ENCODE measurements at regions not wholly inside any gene's neighbourhood (a gene's known extent, or its start where the extent isn't known, plus 50 kb on each side); places are given as distances from the start of the nearest gene placed in this dataset.

GRCh38 chr5:52043543-52043942, 660.3 kb downstream of the ISL1 start:
- Mint-ChIP-seq H3K4me1 (ENCODE audit: low read depth) (no peaks in the 10 kb centered on the region), H3K4me3 (ENCODE audit: unreplicated experiment) (no peak overlapping the region)

DNA sequence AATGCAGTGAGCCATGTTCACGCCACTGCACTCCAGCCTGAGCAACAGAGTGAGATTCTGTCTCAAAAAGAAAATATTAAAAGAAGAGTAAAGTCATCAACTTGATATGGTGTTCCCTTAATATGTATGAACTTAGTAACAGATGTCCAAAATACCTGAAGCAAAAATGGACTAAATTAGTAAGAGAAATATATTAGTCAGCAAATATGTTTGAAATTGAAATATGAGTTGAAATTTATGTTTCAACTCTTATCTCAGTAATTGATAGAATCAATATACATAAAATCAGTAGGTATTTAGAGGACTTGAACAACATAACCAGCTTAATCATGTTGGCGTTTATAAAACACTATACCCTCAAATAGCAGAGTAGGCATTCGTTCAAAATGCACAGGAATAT, 668.5 kb downstream of the ISL1 start:
- TF ChIP-seq, protein P1, sequence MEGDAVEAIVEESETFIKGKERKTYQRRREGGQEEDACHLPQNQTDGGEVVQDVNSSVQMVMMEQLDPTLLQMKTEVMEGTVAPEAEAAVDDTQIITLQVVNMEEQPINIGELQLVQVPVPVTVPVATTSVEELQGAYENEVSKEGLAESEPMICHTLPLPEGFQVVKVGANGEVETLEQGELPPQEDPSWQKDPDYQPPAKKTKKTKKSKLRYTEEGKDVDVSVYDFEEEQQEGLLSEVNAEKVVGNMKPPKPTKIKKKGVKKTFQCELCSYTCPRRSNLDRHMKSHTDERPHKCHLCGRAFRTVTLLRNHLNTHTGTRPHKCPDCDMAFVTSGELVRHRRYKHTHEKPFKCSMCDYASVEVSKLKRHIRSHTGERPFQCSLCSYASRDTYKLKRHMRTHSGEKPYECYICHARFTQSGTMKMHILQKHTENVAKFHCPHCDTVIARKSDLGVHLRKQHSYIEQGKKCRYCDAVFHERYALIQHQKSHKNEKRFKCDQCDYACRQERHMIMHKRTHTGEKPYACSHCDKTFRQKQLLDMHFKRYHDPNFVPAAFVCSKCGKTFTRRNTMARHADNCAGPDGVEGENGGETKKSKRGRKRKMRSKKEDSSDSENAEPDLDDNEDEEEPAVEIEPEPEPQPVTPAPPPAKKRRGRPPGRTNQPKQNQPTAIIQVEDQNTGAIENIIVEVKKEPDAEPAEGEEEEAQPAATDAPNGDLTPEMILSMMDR (IDR thresholded peaks at IDR 0.05) = no peak
- no peak overlapping the region for H3K27ac Mint-ChIP-seq (ENCODE audit: unreplicated experiment)
- no peaks in the 10 kb centered on the region for H3K36me3 Mint-ChIP-seq (ENCODE audit: low read depth)
- H3K4me1 Mint-ChIP-seq (ENCODE audit: low read depth) = no peaks in the 10 kb centered on the region
- H3K4me3 Mint-ChIP-seq (ENCODE audit: unreplicated experiment) = no peak overlapping the region
- DNase-seq (ENCODE audit: low spot score) = no peak
- H3K9me3 Mint-ChIP-seq (ENCODE audit: low read depth) = no peaks in the 10 kb centered on the region
- H3K27me3 Mint-ChIP-seq (ENCODE audit: low read depth) = peaks cover 2% of the 10 kb centered on the region

More at GRCh38 chr5:52043543-52043942, 660.3 kb downstream of the ISL1 start:
- Mint-ChIP-seq H3K27ac (ENCODE audit: unreplicated experiment) (no peak overlapping the region), H3K9me3 (ENCODE audit: low read depth) (no peaks in the 10 kb centered on the region), H3K27me3 (ENCODE audit: low read depth) (peaks cover 8% of the 10 kb centered on the region), H3K36me3 (ENCODE audit: low read depth) (no peaks in the 10 kb centered on the region)
- DNase-seq (ENCODE audit: low spot score) = no peak
- TF ChIP-seq, protein P1 (IDR thresholded peaks at IDR 0.05) = no peak

DNA sequence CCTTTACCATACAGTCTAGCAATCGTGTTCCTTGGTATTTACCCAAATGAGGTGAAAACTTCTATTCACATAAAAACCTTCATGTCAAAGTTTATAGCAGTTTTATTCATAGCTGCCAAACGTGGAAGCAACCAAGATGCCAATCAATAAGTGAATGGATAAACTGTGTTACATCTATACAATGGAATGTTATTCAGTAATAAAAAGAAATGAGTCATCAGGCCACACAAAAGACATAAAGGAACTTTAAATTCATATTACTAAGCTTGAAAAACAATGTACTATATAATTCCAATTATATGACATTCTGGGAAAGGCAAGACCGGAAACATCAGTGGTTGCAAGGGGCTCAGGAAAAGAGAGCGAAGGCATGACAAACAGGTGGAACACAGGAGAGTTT, 679.9 kb downstream of the ISL1 start:
- Mint-ChIP-seq H3K27ac (ENCODE audit: unreplicated experiment) (no peak overlapping the region), H3K27me3 (ENCODE audit: low read depth) (no peaks in the 10 kb centered on the region), H3K4me1 (ENCODE audit: low read depth) (no peaks in the 10 kb centered on the region), H3K9me3 (ENCODE audit: low read depth) (peaks cover 10% of the 10 kb centered on the region), H3K36me3 (ENCODE audit: low read depth) (no peaks in the 10 kb centered on the region), H3K4me3 (ENCODE audit: unreplicated experiment) (no peak overlapping the region)
- TF ChIP-seq, protein P1 (IDR thresholded peaks at IDR 0.05) = no peak
- DNase-seq (ENCODE audit: low spot score) = no peak

DNA sequence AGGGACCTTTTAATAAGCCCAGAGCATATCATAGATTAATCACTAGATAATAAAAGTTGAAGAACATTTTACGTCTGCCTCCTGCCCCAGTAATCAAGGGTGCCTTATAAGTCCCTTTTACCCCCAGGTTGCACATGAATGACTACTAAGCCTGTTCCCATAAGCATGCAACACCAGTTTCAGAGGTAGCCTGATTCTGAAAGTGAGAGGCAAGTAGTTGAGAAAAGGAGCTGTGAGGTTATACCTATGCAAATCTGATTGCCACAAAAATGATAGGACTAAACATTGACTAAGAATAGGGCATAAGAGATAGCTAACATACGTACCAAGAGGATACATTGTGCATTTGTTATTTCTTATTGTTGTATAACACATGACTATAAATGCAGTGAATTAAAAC, 681.9 kb downstream of the ISL1 start:
- Mint-ChIP-seq H3K4me1 (ENCODE audit: low read depth) (no peaks in the 10 kb centered on the region), H3K27me3 (ENCODE audit: low read depth) (no peaks in the 10 kb centered on the region), H3K36me3 (ENCODE audit: low read depth) (no peaks in the 10 kb centered on the region), H3K9me3 (ENCODE audit: low read depth) (peaks cover 19% of the 10 kb centered on the region), H3K27ac (ENCODE audit: unreplicated experiment) (no peak overlapping the region), H3K4me3 (ENCODE audit: unreplicated experiment) (no peak overlapping the region)
- TF ChIP-seq, protein P1 (IDR thresholded peaks at IDR 0.05) = no peak
- DNase-seq (ENCODE audit: low spot score) = no peak

GRCh38 chr5:52069997-52070396, 686.7 kb downstream of the ISL1 start:
- no peak for DNase-seq (ENCODE audit: low spot score)
- H3K36me3 Mint-ChIP-seq (ENCODE audit: low read depth) = no peaks in the 10 kb centered on the region
- H3K27ac Mint-ChIP-seq (ENCODE audit: unreplicated experiment) = no peak overlapping the region
- peaks cover 19% of the 10 kb centered on the region for H3K9me3 Mint-ChIP-seq (ENCODE audit: low read depth)
- H3K4me3 Mint-ChIP-seq (ENCODE audit: unreplicated experiment) = no peak overlapping the region
- H3K27me3 Mint-ChIP-seq (ENCODE audit: low read depth) = peaks cover 4% of the 10 kb centered on the region
- TF ChIP-seq, protein P1 (IDR thresholded peaks at IDR 0.05) = no peak
- no peaks in the 10 kb centered on the region for H3K4me1 Mint-ChIP-seq (ENCODE audit: low read depth)
